IMR-90 (cell line): ENCODE measurements at regions not wholly inside any gene's neighbourhood (a gene's known extent, or its start where the extent isn't known, plus 50 kb on each side); places are given as distances from the start of the nearest gene placed in this dataset.

Experiments
- ATAC-seq: fragments of 200-7000 bp; cut with Tn5 transposase; 2 replicates; pipeline ENCODE4 v1.9.1; 2020; ENCODE audit warnings: low read depth, mild to moderate bottlenecking, moderate library complexity
- BruUV-seq: library from RNA; stranded (reverse); fragments of 400-500 nt; replicated peaks from 2 replicates; lab custom pipeline; 2021; lab: Mats Ljungman, UMichigan
- CTCF ChIA-PET: fragments of 300-600 bp; formaldehyde crosslinking; extraction: SDS; loops from one replicate; lab custom pipeline; 2021; ENCODE audit warnings: antibody characterized with exemption; lab: Yijun Ruan, JAX
- POLR2A ChIA-PET: fragments of 300-600 bp; sonication (Branson Sonifier 250); formaldehyde crosslinking; loops from one replicate; lab custom pipeline; 2022; ENCODE audit warnings: antibody characterized with exemption; ENCODE audit not compliant: unreplicated experiment; lab: Charles Lee
- DNase-seq: peaks from one replicate; pipeline ENCODE4 v3.0.0; 2013
- H2AFZ ChIP-seq: replicated peaks from 2 replicates; pipeline ENCODE3; 2013; ENCODE audit warnings: low read length, mild to moderate bottlenecking; ENCODE audit not compliant: poor library complexity
- H2AK5ac ChIP-seq: 2 replicates; pipeline ENCODE4 v1.6.1; 2013; ENCODE audit warnings: low read depth, low read length, inconsistent platforms
- H2AK9ac ChIP-seq: replicated peaks from 2 replicates; pipeline ENCODE3; 2013; ENCODE audit warnings: mild to moderate bottlenecking, low read depth, low read length, moderate library complexity; ENCODE audit not compliant: poor library complexity
- H2BK120ac ChIP-seq: 2 replicates; pipeline ENCODE4 v1.6.1; 2013; ENCODE audit warnings: low read depth, low read length, inconsistent platforms
- H2BK15ac ChIP-seq: 3 replicates; pipeline ENCODE4 v1.6.1; 2013; ENCODE audit warnings: low read depth, low read length, inconsistent platforms
- H2BK20ac ChIP-seq: 2 replicates; pipeline ENCODE4 v1.6.1; 2013; ENCODE audit warnings: low read depth, mild to moderate bottlenecking, inconsistent platforms, low read length, moderate library complexity
- H2BK5ac ChIP-seq: 2 replicates; pipeline ENCODE4 v1.6.1; 2013; ENCODE audit warnings: mild to moderate bottlenecking, low read depth, low read length, inconsistent platforms; ENCODE audit not compliant: poor library complexity, severe bottlenecking
- H3K14ac ChIP-seq: replicated peaks from 2 replicates; pipeline ENCODE4 v1.6.1; 2013; ENCODE audit warnings: low read depth, low read length, inconsistent platforms
- H3K18ac ChIP-seq: 2 replicates; pipeline ENCODE4 v1.6.1; 2013; ENCODE audit warnings: low read depth, low read length, control low read depth
- H3K23ac ChIP-seq: 2 replicates; pipeline ENCODE4 v1.6.1; 2013; ENCODE audit warnings: low read depth, low read length, inconsistent platforms
- H3K27ac ChIP-seq: 2 replicates; pipeline ENCODE4 v1.5.1; 2013; ENCODE audit warnings: mild to moderate bottlenecking, control low read depth, low read length; ENCODE audit not compliant: insufficient read depth
- H3K27me3 ChIP-seq: 2 replicates; pipeline ENCODE4 v1.6.1; 2013; ENCODE audit warnings: low read length; ENCODE audit not compliant: control insufficient read depth, insufficient read depth
- H3K36me3 ChIP-seq: 2 replicates; pipeline ENCODE4 v1.6.1; 2013; ENCODE audit warnings: low read length, mixed read lengths; ENCODE audit not compliant: control insufficient read depth, insufficient read depth
- H3K4ac ChIP-seq: 2 replicates; pipeline ENCODE4 v1.6.1; 2013; ENCODE audit warnings: low read depth, low read length, inconsistent platforms
- H3K4me1 ChIP-seq: 2 replicates; pipeline ENCODE4 v1.6.1; 2013; ENCODE audit warnings: low read length, mixed read lengths; ENCODE audit not compliant: control insufficient read depth, insufficient read depth
- H3K4me2 ChIP-seq: 2 replicates; pipeline ENCODE4 v1.6.1; 2013; ENCODE audit warnings: low read depth, mild to moderate bottlenecking, control low read depth, low read length, moderate library complexity
- H3K4me3 ChIP-seq: 2 replicates; pipeline ENCODE4 v1.5.1; 2013; ENCODE audit warnings: low read depth, mild to moderate bottlenecking, control low read depth, low read length, moderate library complexity; ENCODE audit not compliant: insufficient read depth
- H3K56ac ChIP-seq: 2 replicates; pipeline ENCODE4 v1.6.1; 2013; ENCODE audit warnings: low read length, inconsistent platforms; ENCODE audit not compliant: insufficient read depth; ENCODE audit errors: extremely low read depth
- H3K79me1 ChIP-seq, 2 experiments: 2 replicates each; pipeline ENCODE4 v1.6.1; 2013; ENCODE audit warnings: low read length in 2 of 2, inconsistent platforms in 1 of 2, low read depth in 1 of 2
- H3K9ac ChIP-seq: 2 replicates; pipeline ENCODE4 v1.6.1; 2013; ENCODE audit warnings: low read depth, low read length, control low read depth
- H3K9me1 ChIP-seq: 2 replicates; pipeline ENCODE4 v1.6.1; 2013; ENCODE audit warnings: low read length, inconsistent platforms; ENCODE audit not compliant: insufficient read depth
- H3K9me3 ChIP-seq: 2 replicates; pipeline ENCODE4 v1.6.1; 2013; ENCODE audit warnings: low read length; ENCODE audit not compliant: control insufficient read depth, insufficient read depth
- H4K20me1 ChIP-seq: 2 replicates; pipeline ENCODE4 v1.6.1; 2013; ENCODE audit warnings: low read length, inconsistent platforms; ENCODE audit not compliant: insufficient read depth
- H4K5ac ChIP-seq: 2 replicates; pipeline ENCODE4 v1.6.1; 2013; ENCODE audit warnings: mild to moderate bottlenecking, low read depth, low read length, control low read depth
- H4K8ac ChIP-seq, 2 experiments: 2 replicates each; pipeline ENCODE4 v1.6.1; 2013; ENCODE audit warnings: low read depth in 2 of 2, low read length in 2 of 2, control low read depth in 1 of 2, inconsistent platforms in 1 of 2
- H4K91ac ChIP-seq: 2 replicates; pipeline ENCODE4 v1.6.1; 2013; ENCODE audit warnings: low read depth, low read length, inconsistent platforms; ENCODE audit not compliant: insufficient read depth
- RAD21 ChIP-seq: IDR thresholded peaks from 2 replicates; pipeline ENCODE4 v1.6.1; 2012; ENCODE audit warnings: low read length, improper control_type of control experiment
- WGBS, 2 experiments: methylation state at CpG; one replicate each; pipeline versions ENCODE4 v1.1.5 to v1.1.7; 2013; ENCODE audit warnings: missing lambda C conversion rate in 2 of 2; ENCODE audit not compliant: insufficient read length in 1 of 2; ENCODE audit errors: extremely low coverage in 2 of 2; 5-methylcytosine and 5-hydroxymethylcytosine counted together
- dilution Hi-C: fragments of 300-500 bp; cut with HindIII; formaldehyde crosslinking; loops from one replicate; pipeline ENCODE4 v1.14.3; 2018; ENCODE audit warnings: low sequenced_read_pairs; ENCODE audit not compliant: unreplicated experiment
- in situ Hi-C: fragments of 300-500 bp; cut with MboI; formaldehyde crosslinking; loops from 3 replicates; pipeline ENCODE4 v1.14.3; 2019; ENCODE audit warnings: low sequenced_read_pairs, inconsistent platforms, mixed read lengths
- intact Hi-C: fragments of 100-400 bp; cut with micrococcal nuclease; formaldehyde crosslinking; loops from 2 replicates; pipeline ENCODE4 v1.10.0; 2022
- TF ChIP-seq, protein P1 (sequence below): conservative IDR thresholded peaks from 2 replicates; pipeline ENCODE4 v1.5.1; 2012; ENCODE audit warnings: mild to moderate bottlenecking, low read depth, low read length, improper control_type of control experiment
- TF ChIP-seq, protein P2 (sequence below): fragments of 150-350 bp; IDR thresholded peaks from 2 replicates; pipeline ENCODE4 v1.6.1; 2017; ENCODE audit warnings: mild to moderate bottlenecking, antibody characterized with exemption, low read length, low read depth
- TF ChIP-seq, protein P3 (sequence below): fragments of 150-350 bp; IDR thresholded peaks from 2 replicates; pipeline ENCODE4 v1.6.1; 2016; ENCODE audit warnings: low read depth, mild to moderate bottlenecking, low read length, moderate library complexity, borderline replicate concordance

DNA sequence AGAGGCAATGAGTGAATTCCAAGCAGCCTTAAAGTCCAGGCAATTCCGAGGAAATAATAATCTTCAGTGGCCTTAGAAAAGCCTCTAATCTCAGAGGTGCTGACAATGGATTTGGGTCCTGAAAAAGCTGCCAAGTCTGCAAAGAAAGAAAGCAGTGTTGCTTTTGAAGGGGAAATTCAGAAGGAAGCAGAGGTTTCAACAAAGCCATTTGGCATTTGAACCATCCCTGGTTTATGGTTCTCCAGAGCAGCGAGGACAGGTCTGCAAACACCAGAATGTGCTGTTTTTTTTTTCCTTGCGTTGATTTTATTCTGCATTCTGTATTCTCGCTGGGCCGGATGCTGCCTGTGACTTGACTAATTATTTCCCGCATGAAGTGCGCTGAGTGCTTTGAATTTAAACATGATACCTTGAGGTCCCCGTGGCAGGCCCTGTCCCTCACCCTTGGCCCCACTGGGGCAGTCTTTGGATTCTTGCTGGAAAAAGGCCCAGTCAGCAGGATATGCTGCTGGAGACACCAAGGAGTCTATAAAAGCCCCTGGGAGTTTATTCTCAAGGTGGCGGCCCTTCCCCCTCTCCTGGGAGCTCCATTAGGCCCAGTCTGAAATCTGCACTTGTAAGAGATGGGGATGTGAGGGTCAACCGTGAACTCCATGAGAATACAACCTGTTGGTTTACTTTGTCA lies 338.3 kb downstream of the HAPSTR1 start:
- no peaks in the 10 kb centered on the region for H3K79me1 ChIP-seq
- no peak for TF ChIP-seq RAD21
- TF ChIP-seq, protein P1, sequence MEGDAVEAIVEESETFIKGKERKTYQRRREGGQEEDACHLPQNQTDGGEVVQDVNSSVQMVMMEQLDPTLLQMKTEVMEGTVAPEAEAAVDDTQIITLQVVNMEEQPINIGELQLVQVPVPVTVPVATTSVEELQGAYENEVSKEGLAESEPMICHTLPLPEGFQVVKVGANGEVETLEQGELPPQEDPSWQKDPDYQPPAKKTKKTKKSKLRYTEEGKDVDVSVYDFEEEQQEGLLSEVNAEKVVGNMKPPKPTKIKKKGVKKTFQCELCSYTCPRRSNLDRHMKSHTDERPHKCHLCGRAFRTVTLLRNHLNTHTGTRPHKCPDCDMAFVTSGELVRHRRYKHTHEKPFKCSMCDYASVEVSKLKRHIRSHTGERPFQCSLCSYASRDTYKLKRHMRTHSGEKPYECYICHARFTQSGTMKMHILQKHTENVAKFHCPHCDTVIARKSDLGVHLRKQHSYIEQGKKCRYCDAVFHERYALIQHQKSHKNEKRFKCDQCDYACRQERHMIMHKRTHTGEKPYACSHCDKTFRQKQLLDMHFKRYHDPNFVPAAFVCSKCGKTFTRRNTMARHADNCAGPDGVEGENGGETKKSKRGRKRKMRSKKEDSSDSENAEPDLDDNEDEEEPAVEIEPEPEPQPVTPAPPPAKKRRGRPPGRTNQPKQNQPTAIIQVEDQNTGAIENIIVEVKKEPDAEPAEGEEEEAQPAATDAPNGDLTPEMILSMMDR, result no peak
- TF ChIP-seq, protein P2, sequence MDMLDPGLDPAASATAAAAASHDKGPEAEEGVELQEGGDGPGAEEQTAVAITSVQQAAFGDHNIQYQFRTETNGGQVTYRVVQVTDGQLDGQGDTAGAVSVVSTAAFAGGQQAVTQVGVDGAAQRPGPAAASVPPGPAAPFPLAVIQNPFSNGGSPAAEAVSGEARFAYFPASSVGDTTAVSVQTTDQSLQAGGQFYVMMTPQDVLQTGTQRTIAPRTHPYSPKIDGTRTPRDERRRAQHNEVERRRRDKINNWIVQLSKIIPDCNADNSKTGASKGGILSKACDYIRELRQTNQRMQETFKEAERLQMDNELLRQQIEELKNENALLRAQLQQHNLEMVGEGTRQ, result no peak
- TF ChIP-seq, protein P3, sequence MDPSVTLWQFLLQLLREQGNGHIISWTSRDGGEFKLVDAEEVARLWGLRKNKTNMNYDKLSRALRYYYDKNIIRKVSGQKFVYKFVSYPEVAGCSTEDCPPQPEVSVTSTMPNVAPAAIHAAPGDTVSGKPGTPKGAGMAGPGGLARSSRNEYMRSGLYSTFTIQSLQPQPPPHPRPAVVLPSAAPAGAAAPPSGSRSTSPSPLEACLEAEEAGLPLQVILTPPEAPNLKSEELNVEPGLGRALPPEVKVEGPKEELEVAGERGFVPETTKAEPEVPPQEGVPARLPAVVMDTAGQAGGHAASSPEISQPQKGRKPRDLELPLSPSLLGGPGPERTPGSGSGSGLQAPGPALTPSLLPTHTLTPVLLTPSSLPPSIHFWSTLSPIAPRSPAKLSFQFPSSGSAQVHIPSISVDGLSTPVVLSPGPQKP, result no peak
- DNase-seq (no peak), ATAC-seq (no peak)
- no peak overlapping the region for H2BK5ac ChIP-seq
- CTCF ChIA-PET, result no interaction called here
- H4K91ac ChIP-seq, result no peak overlapping the region
- no peak overlapping the region for H3K4me2 ChIP-seq
- H3K27ac ChIP-seq, result no peak overlapping the region
- no peaks in the 10 kb centered on the region for H4K20me1 ChIP-seq
- no peak overlapping the region for H3K4ac ChIP-seq
- no peak overlapping the region for H3K4me3 ChIP-seq
- H3K27me3 ChIP-seq, result no peaks in the 10 kb centered on the region
- in situ Hi-C loops, result no loop called here
- H3K4me1 ChIP-seq, result no peaks in the 10 kb centered on the region
- no peak overlapping the region for H4K8ac ChIP-seq
- H3K9ac ChIP-seq, result no peak overlapping the region
- 46% methylated on average over 5 of the region's 10 CpGs; no CpG with 5 or more reads in 1 of the 2 experiments for WGBS, 2 experiments
- H3K23ac ChIP-seq, result no peak overlapping the region
- dilution Hi-C loops, result no loop called here
- H2AK5ac ChIP-seq, result no peak overlapping the region
- H2AFZ ChIP-seq, result no peak overlapping the region
- peaks cover 3% of the 10 kb centered on the region for H3K9me3 ChIP-seq
- H3K56ac ChIP-seq, result no peak overlapping the region
- H2BK120ac ChIP-seq, result no peak overlapping the region
- no peak overlapping the region for H2BK15ac ChIP-seq
- H3K9me1 ChIP-seq, result no peaks in the 10 kb centered on the region
- no peak overlapping the region for H3K14ac ChIP-seq
- H2AK9ac ChIP-seq, result no peak overlapping the region
- no TSS peak for BruUV-seq
- no peak overlapping the region for H3K18ac ChIP-seq
- H3K36me3 ChIP-seq, result no peaks in the 10 kb centered on the region
- H2BK20ac ChIP-seq, result no peak overlapping the region
- no peak overlapping the region for H4K5ac ChIP-seq
- intact Hi-C loops, result no loop called here
- POLR2A ChIA-PET, result no interaction called here
